H9 (cell line): ENCODE measurements at regions not wholly inside any gene's neighbourhood (a gene's known extent, or its start where the extent isn't known, plus 50 kb on each side); places are given as distances from the start of the nearest gene placed in this dataset.

ENCODE experiments used
- DNase-seq: peaks from one replicate; pipeline ENCODE4 v3.0.0-alpha.2; 2017
- H2AFZ ChIP-seq: one replicate; pipeline ENCODE4 v1.6.1; 2013; ENCODE audit warnings: mild to moderate bottlenecking, low read length, control low read depth, moderate library complexity
- H2AK5ac ChIP-seq: 2 replicates; pipeline ENCODE4 v1.6.1; 2013; ENCODE audit warnings: low read length, control low read depth, mixed read lengths; ENCODE audit not compliant: insufficient read length
- H2BK120ac ChIP-seq: one replicate; pipeline ENCODE4 v1.6.1; 2013; ENCODE audit warnings: low read depth, mild to moderate bottlenecking, low read length, control low read depth, inconsistent platforms; ENCODE audit not compliant: poor library complexity, severe bottlenecking
- H2BK12ac ChIP-seq: 2 replicates; pipeline ENCODE4 v1.6.1; 2013; ENCODE audit warnings: low read length, control low read depth, mixed read lengths, low read depth; ENCODE audit not compliant: insufficient read length
- H2BK15ac ChIP-seq: 2 replicates; pipeline ENCODE4 v1.6.1; 2013; ENCODE audit warnings: low read depth, low read length, control low read depth
- H2BK20ac ChIP-seq: one replicate; pipeline ENCODE4 v1.6.1; 2013; ENCODE audit warnings: low read depth, mild to moderate bottlenecking, low read length, control low read depth, inconsistent platforms; ENCODE audit not compliant: poor library complexity, severe bottlenecking
- H2BK5ac ChIP-seq: 2 replicates; pipeline ENCODE4 v1.6.1; 2013; ENCODE audit warnings: low read length, control low read depth, mixed read lengths; ENCODE audit not compliant: insufficient read length
- H3K14ac ChIP-seq: 2 replicates; pipeline ENCODE4 v1.6.1; 2013; ENCODE audit warnings: low read length, control low read depth; ENCODE audit not compliant: insufficient read depth
- H3K18ac ChIP-seq: 2 replicates; pipeline ENCODE4 v1.6.1; 2013; ENCODE audit warnings: low read depth, mild to moderate bottlenecking, mixed read lengths, low read length, control low read depth; ENCODE audit not compliant: insufficient read length
- H3K23ac ChIP-seq: 2 replicates; pipeline ENCODE4 v1.6.1; 2013; ENCODE audit warnings: low read length, control low read depth, mixed read lengths, low read depth; ENCODE audit not compliant: insufficient read length
- H3K23me2 ChIP-seq: 2 replicates; pipeline ENCODE4 v1.6.1; 2013; ENCODE audit warnings: low read depth, mild to moderate bottlenecking, mixed read lengths, low read length, control low read depth; ENCODE audit not compliant: insufficient read length, poor library complexity, severe bottlenecking
- H3K27ac ChIP-seq: 2 replicates; pipeline ENCODE4 v1.5.1; 2013; ENCODE audit warnings: low read length, control low read depth, mixed read lengths, low read depth; ENCODE audit not compliant: insufficient read length
- H3K27me3 ChIP-seq: 2 replicates; pipeline ENCODE4 v1.6.1; 2013; ENCODE audit warnings: low read length, control low read depth, inconsistent platforms; ENCODE audit not compliant: insufficient read depth
- H3K4ac ChIP-seq: 2 replicates; pipeline ENCODE4 v1.6.1; 2013; ENCODE audit warnings: low read depth, mild to moderate bottlenecking, control low read depth, inconsistent platforms, low read length, moderate library complexity
- H3K4me1 ChIP-seq: 2 replicates; pipeline ENCODE4 v1.6.1; 2013; ENCODE audit warnings: low read length, control low read depth, inconsistent platforms; ENCODE audit not compliant: insufficient read depth
- H3K4me2 ChIP-seq: 2 replicates; pipeline ENCODE4 v1.6.1; 2013; ENCODE audit warnings: low read length, control low read depth, mixed read lengths; ENCODE audit not compliant: insufficient read length, insufficient read depth
- H3K56ac ChIP-seq: 2 replicates; pipeline ENCODE4 v1.6.1; 2013; ENCODE audit warnings: low read depth, mild to moderate bottlenecking, mixed read lengths, low read length, control low read depth; ENCODE audit not compliant: insufficient read length
- H3K79me1 ChIP-seq: 2 replicates; pipeline ENCODE4 v1.6.1; 2013; ENCODE audit warnings: low read depth, mild to moderate bottlenecking, moderate library complexity, low read length, control low read depth, inconsistent platforms; ENCODE audit not compliant: insufficient read depth, poor library complexity, severe bottlenecking
- H3K79me2 ChIP-seq: 2 replicates; pipeline ENCODE4 v1.6.1; 2013; ENCODE audit warnings: low read length, control low read depth, inconsistent platforms; ENCODE audit not compliant: insufficient read depth
- H3K9ac ChIP-seq: 2 replicates; pipeline ENCODE4 v1.6.1; 2013; ENCODE audit warnings: low read length, control low read depth, mixed read lengths; ENCODE audit not compliant: insufficient read length; ENCODE audit errors: extremely low read depth
- H3K9me3 ChIP-seq: one replicate; pipeline ENCODE4 v1.6.1; 2013; ENCODE audit warnings: low read depth, low read length, inconsistent platforms; ENCODE audit not compliant: control insufficient read depth
- H3T11ph ChIP-seq: one replicate; pipeline ENCODE4 v1.6.1; 2013; ENCODE audit warnings: mild to moderate bottlenecking, low read length, control low read depth, inconsistent platforms
- H4K20me1 ChIP-seq: one replicate; pipeline ENCODE4 v1.6.1; 2013; ENCODE audit not compliant: control insufficient read depth, insufficient read length, insufficient read depth
- H4K5ac ChIP-seq: 2 replicates; pipeline ENCODE4 v1.6.1; 2013; ENCODE audit warnings: low read depth, mild to moderate bottlenecking, mixed read lengths, low read length, control low read depth; ENCODE audit not compliant: insufficient read length
- H4K8ac ChIP-seq: replicated peaks from 2 replicates; pipeline ENCODE4 v1.6.1; 2013; ENCODE audit warnings: low read length, control low read depth, mixed read lengths, low read depth; ENCODE audit not compliant: insufficient read length
- H4K91ac ChIP-seq: 2 replicates; pipeline ENCODE4 v1.6.1; 2013; ENCODE audit warnings: low read depth, mild to moderate bottlenecking, moderate library complexity, mixed read lengths, low read length, control low read depth; ENCODE audit not compliant: insufficient read length
- H3K27ac Mint-ChIP-seq, 3 experiments: 2 replicates in 2 of 3; 3 replicates in 1 of 3; pipeline ENCODE4 v1.8.0; 2020 to 2021; ENCODE audit warnings: mixed read lengths in 3 of 3, mild to moderate bottlenecking in 1 of 3, moderate library complexity in 1 of 3
- H3K27me3 Mint-ChIP-seq: 2 replicates; pipeline ENCODE4 v1.8.0; 2021; ENCODE audit warnings: low read depth, mild to moderate bottlenecking, moderate library complexity, mixed read lengths
- H3K36me3 Mint-ChIP-seq, 3 experiments: 2 replicates in 2 of 3; 3 replicates in 1 of 3; pipeline ENCODE4 v1.8.0; 2020 to 2021; ENCODE audit warnings: low read depth in 3 of 3, mixed read lengths in 3 of 3; ENCODE audit not compliant: insufficient read depth in 1 of 3
- H3K4me1 Mint-ChIP-seq, 2 experiments: 2 replicates each; pipeline ENCODE4 v1.8.0; 2020; ENCODE audit warnings: mixed read lengths in 2 of 2
- H3K4me3 Mint-ChIP-seq, 2 experiments: 2 replicates in 1 of 2; 3 replicates in 1 of 2; pipeline ENCODE4 v1.8.0; 2020 to 2021; ENCODE audit warnings: mild to moderate bottlenecking in 2 of 2, mixed read lengths in 2 of 2, moderate library complexity in 1 of 2
- H3K9me3 Mint-ChIP-seq, 2 experiments: 2 replicates in 1 of 2; 3 replicates in 1 of 2; pipeline ENCODE4 v1.8.0; 2020; ENCODE audit warnings: mild to moderate bottlenecking in 2 of 2, mixed read lengths in 2 of 2, moderate library complexity in 1 of 2
- CTCF ChIP-seq: fragments of 200-600 bp; sonication (generic); conservative IDR thresholded peaks from 3 replicates; pipeline ENCODE4 v1.8.0; 2021; ENCODE audit warnings: antibody characterized with exemption, mild to moderate bottlenecking
- WGBS: extraction: QIAGEN DNeasy Blood & Tissue Kit; methylation state at CpG from one replicate; pipeline ENCODE4 v1.1.7; 2013; ENCODE audit warnings: missing lambda C conversion rate, low lambda C conversion rate, mixed read lengths; ENCODE audit not compliant: insufficient read length; ENCODE audit errors: extremely low coverage; 5-methylcytosine and 5-hydroxymethylcytosine counted together

GRCh38 chr6:3991941-3992340 is 87.0 kb downstream of the FAM217A start:
- no peak overlapping the region for H2AFZ ChIP-seq
- no peak overlapping the region for H2BK5ac ChIP-seq
- no CpG with 5 or more reads among the region's 4 CpGs for WGBS
- H3K23ac ChIP-seq = no peak overlapping the region
- no peaks in the 10 kb centered on the region for H3K36me3 Mint-ChIP-seq
- H4K5ac ChIP-seq = no peak overlapping the region
- H3K56ac ChIP-seq = no peak overlapping the region
- H3K14ac ChIP-seq = no peak overlapping the region
- H3K4me1 ChIP-seq = peaks cover 7% of the 10 kb centered on the region
- H2BK12ac ChIP-seq = no peak overlapping the region
- DNase-seq = no peak
- no peak overlapping the region for H3T11ph ChIP-seq
- no peaks in the 10 kb centered on the region for H3K9me3 ChIP-seq
- no peak overlapping the region for H2BK15ac ChIP-seq
- no peak overlapping the region for H2BK120ac ChIP-seq
- no peaks in the 10 kb centered on the region for H3K27me3 ChIP-seq
- no peaks in the 10 kb centered on the region for H4K20me1 ChIP-seq
- no peak overlapping the region for H3K4me3 Mint-ChIP-seq
- H3K27ac ChIP-seq = no peak overlapping the region
- no peak overlapping the region for H2BK20ac ChIP-seq
- no peak overlapping the region for H3K9ac ChIP-seq
- H3K23me2 ChIP-seq = no peaks in the 10 kb centered on the region
- H3K79me1 ChIP-seq = no peaks in the 10 kb centered on the region
- H3K4me2 ChIP-seq = no peak overlapping the region
- H3K9me3 Mint-ChIP-seq = no peaks in the 10 kb centered on the region
- H3K27me3 Mint-ChIP-seq = no peaks in the 10 kb centered on the region
- TF ChIP-seq CTCF = no peak
- no peak overlapping the region for H3K4ac ChIP-seq
- no peak overlapping the region; a peak in 1 of 7 replicates for H3K27ac Mint-ChIP-seq
- H2AK5ac ChIP-seq = no peak overlapping the region
- H3K79me2 ChIP-seq = no peaks in the 10 kb centered on the region
- no peak overlapping the region for H4K8ac ChIP-seq
- H4K91ac ChIP-seq = no peak overlapping the region
- H3K18ac ChIP-seq = no peak overlapping the region
- peaks cover 28 to 31% of the 10 kb centered on the region in 2 experiments for H3K4me1 Mint-ChIP-seq
